ENCODE measurements at regions not wholly inside any gene's neighbourhood (a gene's known extent, or its start where the extent isn't known, plus 50 kb on each side); places are given as distances from the start of the nearest gene placed in this dataset.

GRCh38 chr5:171639966-171640365, 145.7 kb upstream of the SMIM23 start:
- Histone ChIP-seq H3K4me3 (ENCODE audit: low read length) (no peak overlapping the region), H3K79me2 (ENCODE audit: low read length) (no peaks in the 10 kb centered on the region)

GRCh38 chr5:171640480-171640879, 145.1 kb upstream of the SMIM23 start:
- TF ChIP-seq EZH2phosphoT487 (IDR thresholded peaks at IDR 0.05; ENCODE audit: low read depth) (no peak), CTCF (IDR thresholded peaks at IDR 0.05; ENCODE audit: low read depth, low read length) (no peak)
- Histone ChIP-seq H4K20me1 (ENCODE audit: insufficient read depth, low read length) (no peaks in the 10 kb centered on the region), H3K36me3 (replicated peaks; ENCODE audit: low read depth, low read length) (no peaks in the 10 kb centered on the region), H3K9ac (ENCODE audit: low read length) (no peak overlapping the region), H3K27me3 (ENCODE audit: low read depth, low read length) (no peaks in the 10 kb centered on the region), H3K9me3 (ENCODE audit: insufficient read depth, low read length) (no peaks in the 10 kb centered on the region), H3K79me2 (ENCODE audit: low read length) (no peaks in the 10 kb centered on the region), H2AFZ (ENCODE audit: low read depth, low read length) (no peak overlapping the region), H3K4me1 (ENCODE audit: low read length) (peaks cover 2% of the 10 kb centered on the region; the same call in 1 of the 2 replicates), H3K4me3 (ENCODE audit: low read length) (no peak overlapping the region), H3K4me2 (ENCODE audit: low read length) (no peak overlapping the region), H3K27ac (ENCODE audit: low read length) (no peak overlapping the region)

More at GRCh38 chr5:171639966-171640365, 145.7 kb upstream of the SMIM23 start:
- Histone ChIP-seq H3K9me3 (ENCODE audit: insufficient read depth, low read length) (no peaks in the 10 kb centered on the region), H3K27ac (ENCODE audit: low read length) (no peak overlapping the region), H3K27me3 (ENCODE audit: low read depth, low read length) (no peaks in the 10 kb centered on the region), H3K4me1 (ENCODE audit: low read length) (peaks cover 7% of the 10 kb centered on the region), H4K20me1 (ENCODE audit: insufficient read depth, low read length) (no peaks in the 10 kb centered on the region), H3K4me2 (ENCODE audit: low read length) (no peak overlapping the region), H2AFZ (ENCODE audit: low read depth, low read length) (no peak overlapping the region), H3K36me3 (replicated peaks; ENCODE audit: low read depth, low read length) (no peaks in the 10 kb centered on the region), H3K9ac (ENCODE audit: low read length) (no peak overlapping the region)
- no peak for TF ChIP-seq EZH2phosphoT487 (IDR thresholded peaks at IDR 0.05; ENCODE audit: low read depth)

- no peaks in the 10 kb centered on the region for H3K4me1 ChIP-seq (ENCODE audit: low read length)
- H3K4me3 ChIP-seq (ENCODE audit: low read length), result no peak overlapping the region
- TF ChIP-seq EZH2phosphoT487 (IDR thresholded peaks at IDR 0.05; ENCODE audit: low read depth) (no peak), CTCF (IDR thresholded peaks at IDR 0.05; ENCODE audit: low read depth, low read length) (no peak)
- H3K36me3 ChIP-seq (replicated peaks; ENCODE audit: low read depth, low read length), result no peaks in the 10 kb centered on the region
- no peak overlapping the region for H3K27ac ChIP-seq (ENCODE audit: low read length)
- no peak overlapping the region for H3K9ac ChIP-seq (ENCODE audit: low read length)
- no peak overlapping the region for H2AFZ ChIP-seq (ENCODE audit: low read depth, low read length)
- H3K4me2 ChIP-seq (ENCODE audit: low read length), result no peak overlapping the region
- H4K20me1 ChIP-seq (ENCODE audit: insufficient read depth, low read length), result no peaks in the 10 kb centered on the region
- no peaks in the 10 kb centered on the region for H3K79me2 ChIP-seq (ENCODE audit: low read length)
- no peaks in the 10 kb centered on the region for H3K27me3 ChIP-seq (ENCODE audit: low read depth, low read length)
- H3K9me3 ChIP-seq (ENCODE audit: insufficient read depth, low read length), result no peaks in the 10 kb centered on the region
Observed at GRCh38 chr5:171641891-171642290, 143.7 kb upstream of the SMIM23 start.

GRCh38 chr5:171642894-171643293, 142.7 kb upstream of the SMIM23 start:
- TF ChIP-seq EZH2phosphoT487 (IDR thresholded peaks at IDR 0.05; ENCODE audit: low read depth), result no peak
- TF ChIP-seq CTCF (IDR thresholded peaks at IDR 0.05; ENCODE audit: low read depth, low read length), result no peak
- H3K27ac ChIP-seq (ENCODE audit: low read length), result no peak overlapping the region
- H3K4me1 ChIP-seq (ENCODE audit: low read length), result no peaks in the 10 kb centered on the region
- H3K79me2 ChIP-seq (ENCODE audit: low read length), result no peaks in the 10 kb centered on the region
- no peak overlapping the region for H3K4me2 ChIP-seq (ENCODE audit: low read length)
- H3K27me3 ChIP-seq (ENCODE audit: low read depth, low read length), result no peaks in the 10 kb centered on the region; the same call in 1 of the 2 replicates
- H3K9me3 ChIP-seq (ENCODE audit: insufficient read depth, low read length), result no peaks in the 10 kb centered on the region
- H4K20me1 ChIP-seq (ENCODE audit: insufficient read depth, low read length), result no peaks in the 10 kb centered on the region
- H3K4me3 ChIP-seq (ENCODE audit: low read length), result no peak overlapping the region
- no peak overlapping the region for H2AFZ ChIP-seq (ENCODE audit: low read depth, low read length)
- no peaks in the 10 kb centered on the region for H3K36me3 ChIP-seq (replicated peaks; ENCODE audit: low read depth, low read length)
- H3K9ac ChIP-seq (ENCODE audit: low read length), result no peak overlapping the region

- Histone ChIP-seq H3K4me2 (ENCODE audit: low read length) (no peak overlapping the region), H3K9me3 (ENCODE audit: insufficient read depth, low read length) (no peaks in the 10 kb centered on the region), H3K9ac (ENCODE audit: low read length) (no peak overlapping the region), H2AFZ (ENCODE audit: low read depth, low read length) (no peak overlapping the region), H3K4me1 (ENCODE audit: low read length) (no peaks in the 10 kb centered on the region), H3K4me3 (ENCODE audit: low read length) (no peak overlapping the region), H3K27ac (ENCODE audit: low read length) (no peak overlapping the region), H3K79me2 (ENCODE audit: low read length) (no peaks in the 10 kb centered on the region), H3K27me3 (ENCODE audit: low read depth, low read length) (no peaks in the 10 kb centered on the region; the same call in 1 of the 2 replicates), H3K36me3 (replicated peaks; ENCODE audit: low read depth, low read length) (no peaks in the 10 kb centered on the region), H4K20me1 (ENCODE audit: insufficient read depth, low read length) (no peaks in the 10 kb centered on the region)
- TF ChIP-seq CTCF (IDR thresholded peaks at IDR 0.05; ENCODE audit: low read depth, low read length) (no peak), EZH2phosphoT487 (IDR thresholded peaks at IDR 0.05; ENCODE audit: low read depth) (no peak)
Observed at GRCh38 chr5:171644536-171644935, 141.1 kb upstream of the SMIM23 start.
